ENCODE measurements at regions not wholly inside any gene's neighbourhood (a gene's known extent, or its start where the extent isn't known, plus 50 kb on each side); places are given as distances from the start of the nearest gene placed in this dataset.

GRCh38 chr16:61412562-61412961, 623.7 kb downstream of the CDH8 start:
- H3K4me3 Mint-ChIP-seq, result no peak overlapping the region
- H3K27me3 Mint-ChIP-seq (ENCODE audit: low read depth), result no peaks in the 10 kb centered on the region
- no peak overlapping the region for H3K27ac Mint-ChIP-seq
- no peaks in the 10 kb centered on the region for H3K4me1 Mint-ChIP-seq
- no peak for TF ChIP-seq CTCF (IDR thresholded peaks at IDR 0.05; ENCODE audit: unreplicated experiment in 3 of 3)
- H3K36me3 Mint-ChIP-seq (ENCODE audit: low read depth), result no peaks in the 10 kb centered on the region
- no peaks in the 10 kb centered on the region for H3K9me3 Mint-ChIP-seq

DNA sequence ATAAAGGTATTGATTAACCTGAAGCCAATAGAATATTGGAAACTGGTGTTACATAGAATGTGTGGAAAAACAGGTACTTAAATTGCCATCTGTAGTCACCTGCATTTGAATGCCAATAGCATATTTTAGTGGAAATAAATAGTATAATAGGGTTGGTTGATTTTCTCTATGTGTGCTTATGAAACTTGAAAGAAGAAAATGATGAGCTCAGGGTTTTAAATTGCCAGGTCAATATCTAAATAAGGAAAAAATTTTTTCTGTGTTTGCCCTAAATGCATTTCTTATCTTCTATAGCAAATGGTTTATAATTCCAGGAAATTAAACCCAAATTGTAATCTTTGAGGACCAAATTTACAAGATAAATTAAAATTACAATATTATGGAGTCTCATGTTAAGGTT, 626.6 kb downstream of the CDH8 start:
- H3K4me1 Mint-ChIP-seq, result no peaks in the 10 kb centered on the region
- H3K27ac Mint-ChIP-seq, result no peak overlapping the region
- no peaks in the 10 kb centered on the region for H3K9me3 Mint-ChIP-seq
- H3K36me3 Mint-ChIP-seq (ENCODE audit: low read depth), result no peaks in the 10 kb centered on the region
- no peaks in the 10 kb centered on the region for H3K27me3 Mint-ChIP-seq (ENCODE audit: low read depth)
- TF ChIP-seq CTCF (IDR thresholded peaks at IDR 0.05; ENCODE audit: unreplicated experiment in 3 of 3), result no peak
- no peak overlapping the region for H3K4me3 Mint-ChIP-seq

GRCh38 chr16:61403386-61403785, 632.9 kb downstream of the CDH8 start:
- Mint-ChIP-seq H3K27ac (no peak overlapping the region), H3K4me1 (no peaks in the 10 kb centered on the region), H3K9me3 (no peaks in the 10 kb centered on the region), H3K36me3 (ENCODE audit: low read depth) (no peaks in the 10 kb centered on the region), H3K27me3 (ENCODE audit: low read depth) (no peaks in the 10 kb centered on the region), H3K4me3 (no peak overlapping the region)
- no peak for TF ChIP-seq CTCF (IDR thresholded peaks at IDR 0.05; ENCODE audit: unreplicated experiment in 3 of 3)

GRCh38 chr16:61391896-61392295, 644.3 kb downstream of the CDH8 start:
- Mint-ChIP-seq H3K9me3 (no peaks in the 10 kb centered on the region), H3K36me3 (ENCODE audit: low read depth) (no peaks in the 10 kb centered on the region), H3K27me3 (ENCODE audit: low read depth) (no peaks in the 10 kb centered on the region), H3K4me3 (no peak overlapping the region), H3K4me1 (no peaks in the 10 kb centered on the region), H3K27ac (no peak overlapping the region)
- TF ChIP-seq CTCF (IDR thresholded peaks at IDR 0.05; ENCODE audit: unreplicated experiment in 3 of 3), result no peak

GRCh38 chr16:61390965-61391637, 645.1 kb downstream of the CDH8 start:
- Mint-ChIP-seq H3K27me3 (ENCODE audit: low read depth) (no peaks in the 10 kb centered on the region), H3K4me1 (no peaks in the 10 kb centered on the region), H3K9me3 (no peaks in the 10 kb centered on the region), H3K27ac (no peak overlapping the region), H3K4me3 (no peak overlapping the region), H3K36me3 (ENCODE audit: low read depth) (no peaks in the 10 kb centered on the region)
- TF ChIP-seq CTCF (IDR thresholded peaks at IDR 0.05; ENCODE audit: unreplicated experiment in 3 of 3), result no peak

DNA sequence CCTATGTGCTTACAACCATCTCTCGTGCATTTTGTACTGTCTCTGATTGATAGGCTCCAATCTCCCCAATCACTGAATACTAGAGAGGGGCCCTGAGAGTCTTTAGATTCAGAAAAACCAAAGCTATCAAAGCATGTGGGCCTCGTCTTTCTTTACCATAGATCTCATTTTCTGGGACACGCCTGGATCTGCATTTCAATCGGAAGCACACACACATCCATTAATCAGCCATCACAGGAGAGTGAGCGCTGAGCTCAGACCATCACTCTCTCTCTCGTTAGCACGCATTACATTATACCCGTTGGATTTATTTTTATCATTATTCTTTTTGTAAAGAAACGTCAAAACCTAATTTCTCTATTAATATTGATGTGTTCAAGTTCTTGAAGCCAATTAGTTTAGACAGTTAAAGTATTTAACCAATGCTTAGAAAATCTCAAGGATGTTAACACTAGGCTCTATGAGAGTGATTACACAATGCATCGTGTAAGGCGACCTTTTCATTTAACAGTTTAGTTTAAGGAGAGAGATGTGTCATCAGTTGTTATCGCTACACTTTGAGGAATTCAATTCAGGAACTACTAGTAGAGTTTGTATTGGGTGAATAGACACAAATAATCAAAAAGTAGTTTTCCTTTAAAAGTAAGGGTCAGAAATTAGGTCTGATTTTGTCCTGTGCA, 650.7 kb downstream of the CDH8 start:
- H3K4me1 Mint-ChIP-seq, result no peaks in the 10 kb centered on the region
- no peaks in the 10 kb centered on the region for H3K36me3 Mint-ChIP-seq (ENCODE audit: low read depth)
- H3K9me3 Mint-ChIP-seq, result no peaks in the 10 kb centered on the region
- no peak overlapping the region for H3K27ac Mint-ChIP-seq
- no peak for TF ChIP-seq CTCF (IDR thresholded peaks at IDR 0.05; ENCODE audit: unreplicated experiment in 3 of 3)
- no peak overlapping the region for H3K4me3 Mint-ChIP-seq
- no peaks in the 10 kb centered on the region for H3K27me3 Mint-ChIP-seq (ENCODE audit: low read depth)

Data from nephron (organoid).